Posterior cingulate gyrus (tissue), 11 donors: ENCODE measurements at regions not wholly inside any gene's neighbourhood (a gene's known extent, or its start where the extent isn't known, plus 50 kb on each side); places are given as distances from the start of the nearest gene placed in this dataset.

Source experiments
- DNase-seq, 10 donors: peaks; one replicate each; pipeline versions ENCODE4 v3.0.0 to v3.0.0-alpha.2; 2020 to 2021; ENCODE audit warnings: mixed read lengths in 3 of 10
- intact Hi-C: fragments of 100-400 bp; cut with DNase I; formaldehyde crosslinking; loops from one replicate; pipeline ENCODE4 v1.15.1; 2023

GRCh38 chr6:28727559-28728211 is 196.1 kb downstream of the TRIM27 start:
- no peak for DNase-seq
- intact Hi-C loops: no loop called here

GRCh38 chr6:28729501-28730402 is 194.0 kb downstream of the TRIM27 start:
- DNase-seq: no peak
- intact Hi-C loops: no loop called here

GRCh38 chr6:28732052-28732451 is 191.7 kb downstream of the TRIM27 start:
- intact Hi-C loops: no loop called here

GRCh38 chr6:28734443-28734959 is 189.3 kb downstream of the TRIM27 start:
- intact Hi-C loops: no loop called here
- no peak for DNase-seq

More at GRCh38 chr6:28732052-28732451, 191.7 kb downstream of the TRIM27 start:
- DNase-seq: no peak

- no peak for DNase-seq
- intact Hi-C loops: no loop called here
These were observed 187.7 kb downstream of the TRIM27 start for GRCh38 chr6:28736121-28736520.

- intact Hi-C loops: no loop called here
- no peak for DNase-seq
These were observed 185.9 kb downstream of the TRIM27 start for GRCh38 chr6:28737750-28738395.

GRCh38 chr6:28738396-28738765 is 185.4 kb downstream of the TRIM27 start:
- intact Hi-C loops: no loop called here
- no peak for DNase-seq

GRCh38 chr6:28741363-28741762 is 182.4 kb downstream of the TRIM27 start:
- no peak for DNase-seq
- intact Hi-C loops: no loop called here

GRCh38 chr6:28742668-28743270 is 181.0 kb downstream of the TRIM27 start:
- no peak for DNase-seq
- intact Hi-C loops: no loop called here

- intact Hi-C loops: no loop called here
- no peak for DNase-seq
These were observed 180.5 kb downstream of the TRIM27 start for GRCh38 chr6:28743271-28743789.

GRCh38 chr6:28747083-28747630 is 176.6 kb downstream of the TRIM27 start:
- no peak for DNase-seq
- intact Hi-C loops: no loop called here

GRCh38 chr6:28747631-28748157 is 176.1 kb downstream of the TRIM27 start:
- no peak for DNase-seq
- intact Hi-C loops: no loop called here

GRCh38 chr6:28748192-28748591 is 175.6 kb downstream of the TRIM27 start:
- DNase-seq: no peak
- intact Hi-C loops: no loop called here

GRCh38 chr6:28750926-28751458 is 172.8 kb downstream of the TRIM27 start:
- intact Hi-C loops: no loop called here
- DNase-seq: no peak

- no peak for DNase-seq
- intact Hi-C loops: no loop called here
These were observed 172.3 kb downstream of the TRIM27 start for GRCh38 chr6:28751514-28751913.

GRCh38 chr6:28751963-28752350 is 171.8 kb downstream of the TRIM27 start:
- DNase-seq: no peak
- intact Hi-C loops: no loop called here

- no peak for DNase-seq
- intact Hi-C loops: no loop called here
These were observed 166.2 kb downstream of the TRIM27 start for GRCh38 chr6:28757429-28758045.

- no peak for DNase-seq
- intact Hi-C loops: no loop called here
These were observed 165.6 kb downstream of the TRIM27 start for GRCh38 chr6:28758046-28758817.

GRCh38 chr6:28758818-28759235 is 165.0 kb downstream of the TRIM27 start:
- DNase-seq: no peak
- intact Hi-C loops: no loop called here
